HUES6 (cell line): ENCODE measurements at regions not wholly inside any gene's neighbourhood (a gene's known extent, or its start where the extent isn't known, plus 50 kb on each side); places are given as distances from the start of the nearest gene placed in this dataset.

Experiments
- H3K27ac ChIP-seq: 2 replicates; pipeline ENCODE4 v1.7.0; 2013; ENCODE audit warnings: low read depth, mild to moderate bottlenecking, low read length, inconsistent platforms
- H3K27me3 ChIP-seq: 2 replicates; pipeline ENCODE4 v1.6.1; 2013; ENCODE audit warnings: low read length; ENCODE audit not compliant: control insufficient read depth, insufficient read depth
- H3K36me3 ChIP-seq: 2 replicates; pipeline ENCODE4 v1.6.1; 2013; ENCODE audit warnings: low read length; ENCODE audit not compliant: control insufficient read depth, insufficient read depth
- H3K4me1 ChIP-seq: 2 replicates; pipeline ENCODE4 v1.6.1; 2013; ENCODE audit warnings: low read length; ENCODE audit not compliant: control insufficient read depth, insufficient read depth
- H3K4me3 ChIP-seq: 2 replicates; pipeline ENCODE4 v1.5.1; 2013; ENCODE audit warnings: low read depth, low read length
- H3K9ac ChIP-seq: one replicate; pipeline ENCODE4 v1.6.1; 2013; ENCODE audit warnings: mild to moderate bottlenecking, low read length
- H3K9me3 ChIP-seq: 2 replicates; pipeline ENCODE4 v1.6.1; 2013; ENCODE audit warnings: low read depth, low read length; ENCODE audit not compliant: control insufficient read depth, insufficient read depth

DNA sequence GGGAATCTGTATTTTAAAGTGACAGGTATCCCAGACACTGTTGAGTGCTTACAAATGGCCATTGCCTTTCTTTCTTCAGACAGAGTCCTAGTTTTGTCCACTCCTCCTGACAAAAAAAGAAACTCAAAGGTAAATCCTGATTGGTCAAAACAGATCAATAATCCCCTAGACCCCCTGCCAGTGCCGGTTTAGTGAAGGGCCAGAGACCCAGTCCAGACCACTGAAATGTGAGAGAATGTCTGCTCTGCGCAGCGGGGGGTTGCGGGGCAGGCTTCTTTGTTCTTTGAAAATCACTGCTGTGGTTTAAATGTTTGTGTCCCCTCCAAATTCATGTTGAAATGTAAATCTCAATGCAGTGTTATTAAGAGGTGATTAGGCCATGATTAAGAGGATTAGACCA lies 177.7 kb upstream of the GPR26 start:
- H3K4me1 ChIP-seq = peaks cover 23% of the 10 kb centered on the region
- H3K27ac ChIP-seq = no peak overlapping the region
- no peak overlapping the region for H3K9ac ChIP-seq
- H3K36me3 ChIP-seq = no peaks in the 10 kb centered on the region
- H3K4me3 ChIP-seq = no peak overlapping the region
- no peaks in the 10 kb centered on the region for H3K27me3 ChIP-seq
- H3K9me3 ChIP-seq = no peaks in the 10 kb centered on the region

DNA sequence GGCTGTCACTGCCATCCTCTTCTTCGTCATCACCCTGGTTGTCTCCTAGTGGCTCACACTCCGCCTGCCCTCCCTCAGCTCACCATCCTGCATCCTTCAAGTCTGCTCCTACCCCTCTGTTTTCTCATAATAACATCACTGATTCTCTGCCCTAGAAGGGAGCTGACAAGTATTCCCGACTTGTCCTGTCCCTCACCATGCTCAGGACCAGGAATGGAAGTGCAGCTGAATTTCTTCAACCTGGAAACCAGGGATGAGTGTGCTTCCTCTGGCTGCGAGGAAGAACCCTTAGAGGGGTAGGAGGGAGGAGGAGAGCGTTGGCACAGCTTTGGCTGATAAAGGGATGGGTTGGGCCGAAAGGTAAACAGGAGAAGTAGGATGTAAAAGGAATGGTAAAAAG lies 174.8 kb upstream of the GPR26 start:
- no peaks in the 10 kb centered on the region for H3K27me3 ChIP-seq
- no peak overlapping the region for H3K4me3 ChIP-seq
- H3K9ac ChIP-seq = no peak overlapping the region
- H3K9me3 ChIP-seq = no peaks in the 10 kb centered on the region
- H3K27ac ChIP-seq = no peak overlapping the region
- H3K4me1 ChIP-seq = peaks cover 23% of the 10 kb centered on the region
- no peaks in the 10 kb centered on the region for H3K36me3 ChIP-seq

- Histone ChIP-seq H3K36me3 (no peaks in the 10 kb centered on the region), H3K9ac (no peak overlapping the region), H3K9me3 (no peaks in the 10 kb centered on the region), H3K4me3 (no peak overlapping the region), H3K27me3 (no peaks in the 10 kb centered on the region), H3K27ac (no peak overlapping the region), H3K4me1 (peaks cover 27% of the 10 kb centered on the region)
These were observed 174.1 kb upstream of the GPR26 start for GRCh38 chr10:123492016-123492415.

- Histone ChIP-seq H3K27ac (no peak overlapping the region), H3K9me3 (no peaks in the 10 kb centered on the region), H3K9ac (no peak overlapping the region), H3K4me1 (peaks cover 25% of the 10 kb centered on the region), H3K27me3 (no peaks in the 10 kb centered on the region), H3K4me3 (no peak overlapping the region), H3K36me3 (no peaks in the 10 kb centered on the region)
These were observed 171.8 kb upstream of the GPR26 start for GRCh38 chr10:123494301-123494808.

DNA sequence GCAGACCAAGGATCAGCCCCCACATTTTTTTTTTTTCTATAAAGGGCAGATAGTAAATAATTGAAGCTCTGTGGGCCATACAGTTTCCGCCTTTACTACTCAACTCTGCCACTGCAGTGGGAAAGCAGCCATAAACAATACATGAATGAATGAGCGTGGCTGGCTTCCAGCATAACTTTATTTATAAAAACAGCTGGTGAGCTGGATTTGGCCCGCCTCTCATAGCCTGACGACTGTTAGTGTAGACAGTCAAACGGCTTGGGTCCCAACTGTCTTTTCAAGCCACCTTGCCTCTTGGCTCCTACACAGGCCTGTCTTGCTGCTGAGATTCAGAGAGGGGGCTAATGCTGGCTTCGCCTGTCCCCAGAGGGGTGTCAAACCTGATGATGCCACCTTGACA lies 169.8 kb upstream of the GPR26 start:
- Histone ChIP-seq H3K27me3 (no peaks in the 10 kb centered on the region), H3K4me3 (no peak overlapping the region), H3K27ac (no peak overlapping the region), H3K36me3 (no peaks in the 10 kb centered on the region), H3K9ac (no peak overlapping the region), H3K4me1 (peaks cover 35% of the 10 kb centered on the region), H3K9me3 (no peaks in the 10 kb centered on the region)

DNA sequence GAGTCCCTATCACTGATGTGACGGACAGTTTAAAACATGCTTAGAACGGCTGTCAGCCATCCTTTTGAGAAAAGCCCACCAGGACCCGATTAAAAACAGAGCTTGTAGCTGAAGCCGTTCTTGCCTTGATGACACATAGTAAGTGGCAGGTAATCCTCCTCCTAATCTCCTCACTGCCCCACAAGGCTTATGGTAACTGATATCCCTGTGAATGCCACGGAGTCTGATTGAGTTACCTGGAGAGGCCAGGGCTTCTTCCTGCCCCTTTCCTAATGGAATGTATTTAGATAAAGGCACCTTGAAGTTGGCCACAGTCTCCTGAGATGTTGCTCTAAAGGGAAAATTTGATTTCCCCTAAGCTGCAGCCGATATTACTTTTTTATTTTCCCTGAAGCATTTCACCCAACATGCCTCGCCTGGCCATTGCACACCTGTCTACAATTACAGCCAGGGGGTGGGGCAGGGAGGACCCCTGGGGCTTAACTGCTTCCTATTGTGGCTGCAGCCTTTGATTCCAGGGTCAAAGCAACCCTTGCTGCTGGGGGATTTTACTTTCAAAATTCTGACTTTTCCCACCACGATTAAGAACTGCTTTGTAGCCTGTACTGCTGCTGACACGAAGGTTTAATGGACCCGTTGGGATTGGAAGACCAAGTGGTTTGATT lies 169.0 kb upstream of the GPR26 start:
- no peak overlapping the region for H3K27ac ChIP-seq

GRCh38 chr10:123500110-123500509 lies 166.0 kb upstream of the GPR26 start:
- Histone ChIP-seq H3K27me3 (no peaks in the 10 kb centered on the region), H3K4me1 (peaks cover 21% of the 10 kb centered on the region), H3K9ac (no peak overlapping the region), H3K9me3 (no peaks in the 10 kb centered on the region), H3K36me3 (no peaks in the 10 kb centered on the region), H3K4me3 (no peak overlapping the region), H3K27ac (no peak overlapping the region)

More for the DNA sequence above, 169.0 kb upstream of the GPR26 start:
- no peak overlapping the region for H3K9ac ChIP-seq
- H3K27me3 ChIP-seq = no peaks in the 10 kb centered on the region
- H3K36me3 ChIP-seq = no peaks in the 10 kb centered on the region
- H3K4me1 ChIP-seq = peaks cover 28% of the 10 kb centered on the region
- H3K9me3 ChIP-seq = no peaks in the 10 kb centered on the region
- H3K4me3 ChIP-seq = no peak overlapping the region

GRCh38 chr10:123501148-123501547 lies 165.0 kb upstream of the GPR26 start:
- no peaks in the 10 kb centered on the region for H3K27me3 ChIP-seq
- H3K9ac ChIP-seq = no peak overlapping the region
- no peak overlapping the region for H3K4me3 ChIP-seq
- H3K27ac ChIP-seq = no peak overlapping the region
- peaks cover 21% of the 10 kb centered on the region for H3K4me1 ChIP-seq
- no peaks in the 10 kb centered on the region for H3K36me3 ChIP-seq
- no peaks in the 10 kb centered on the region for H3K9me3 ChIP-seq

- no peaks in the 10 kb centered on the region for H3K27me3 ChIP-seq
- H3K4me1 ChIP-seq = peaks cover 10% of the 10 kb centered on the region
- H3K4me3 ChIP-seq = no peak overlapping the region
- H3K9ac ChIP-seq = no peak overlapping the region
- no peaks in the 10 kb centered on the region for H3K36me3 ChIP-seq
- H3K9me3 ChIP-seq = no peaks in the 10 kb centered on the region
- no peak overlapping the region for H3K27ac ChIP-seq
These were observed 163.2 kb upstream of the GPR26 start for GRCh38 chr10:123502983-123503382.

- Histone ChIP-seq H3K9ac (no peak overlapping the region), H3K9me3 (no peaks in the 10 kb centered on the region), H3K27ac (no peak overlapping the region), H3K36me3 (no peaks in the 10 kb centered on the region), H3K4me1 (no peaks in the 10 kb centered on the region), H3K4me3 (no peak overlapping the region), H3K27me3 (no peaks in the 10 kb centered on the region)
These were observed 159.7 kb upstream of the GPR26 start for GRCh38 chr10:123506455-123506854.

DNA sequence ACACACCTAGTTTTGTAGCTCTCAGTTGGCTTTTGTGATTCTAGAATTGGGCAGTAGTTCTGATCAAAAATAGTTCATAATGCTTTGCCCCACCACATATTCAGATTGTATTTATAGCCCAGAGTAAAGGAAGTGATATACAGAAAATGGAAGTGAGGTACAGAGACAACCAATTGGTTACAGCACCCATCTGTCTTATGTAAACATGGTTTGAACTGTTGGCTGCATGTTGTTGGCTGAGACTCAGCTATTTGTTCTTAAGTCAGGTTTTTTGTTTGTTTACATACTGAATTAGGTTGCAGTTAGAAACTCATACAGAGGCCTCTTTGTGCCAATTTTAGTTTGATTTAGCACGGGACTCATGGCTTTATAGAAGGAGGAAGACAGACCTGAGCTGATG lies 158.9 kb upstream of the GPR26 start:
- no peaks in the 10 kb centered on the region for H3K27me3 ChIP-seq
- H3K4me1 ChIP-seq = no peaks in the 10 kb centered on the region
- H3K9ac ChIP-seq = no peak overlapping the region
- no peaks in the 10 kb centered on the region for H3K9me3 ChIP-seq
- H3K27ac ChIP-seq = no peak overlapping the region
- no peak overlapping the region for H3K4me3 ChIP-seq
- H3K36me3 ChIP-seq = no peaks in the 10 kb centered on the region
